Activated T-cell treated with anti-CD3 and anti-CD28 coated beads for 1 hour (primary cell): ENCODE measurements at regions not wholly inside any gene's neighbourhood (a gene's known extent, or its start where the extent isn't known, plus 50 kb on each side); places are given as distances from the start of the nearest gene placed in this dataset.
A peak's percentile ranks its signal among the peaks of the same experiment; 100 is the strongest.

ENCODE experiments used
- DNase-seq: peaks from one replicate; pipeline ENCODE4 v3.0.0-alpha.2; 2020; ENCODE audit warnings: low read depth

GRCh38 chr13:44243198-44243857, 130.3 kb upstream of the SERP2 start:
- no peak for DNase-seq

DNA sequence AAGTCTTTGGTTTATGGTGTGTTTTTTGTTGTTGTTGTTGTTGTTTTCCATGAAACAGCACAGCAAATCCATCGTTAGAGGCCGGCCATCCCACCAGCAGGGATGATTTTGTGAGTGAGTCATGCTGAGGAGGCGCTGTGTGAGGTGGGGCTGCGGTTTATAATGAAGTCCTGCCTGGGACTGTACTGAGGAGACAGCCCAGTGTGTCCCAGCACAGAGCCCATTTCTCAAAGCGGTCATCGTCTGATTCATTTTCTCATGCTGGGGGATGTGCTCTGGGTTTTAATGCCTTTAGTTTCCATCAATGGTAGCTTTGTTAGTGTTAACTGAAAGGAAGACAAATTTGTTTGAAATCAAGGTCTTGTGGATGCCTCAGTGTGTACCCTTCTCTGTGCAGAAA, 129.3 kb upstream of the SERP2 start:
- DNase-seq, result no peak

- no peak for DNase-seq
Observed at GRCh38 chr13:44249431-44249836, 124.2 kb upstream of the SERP2 start.

DNA sequence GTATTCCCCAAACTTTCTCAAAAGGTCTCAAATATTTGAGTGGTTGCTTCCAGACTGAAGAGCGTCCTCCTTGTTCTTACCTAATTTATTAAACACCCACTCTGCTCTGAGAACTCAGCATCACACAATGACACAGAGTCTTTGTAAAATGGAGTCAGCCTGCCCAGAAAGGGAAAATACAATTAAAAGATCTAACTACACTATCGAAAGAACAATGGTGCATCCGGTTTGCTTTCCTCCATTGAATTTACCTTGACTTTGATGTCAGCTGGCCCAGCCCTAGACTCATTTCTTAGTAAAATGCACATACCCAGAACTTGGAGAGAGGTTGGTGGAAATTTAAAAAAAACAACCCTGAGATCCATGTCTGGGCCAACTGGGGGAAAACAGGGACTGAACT, 120.7 kb upstream of the SERP2 start:
- DNase-seq, result no peak

- no peak for DNase-seq
Observed at GRCh38 chr13:44255771-44256364, 117.8 kb upstream of the SERP2 start.

DNA sequence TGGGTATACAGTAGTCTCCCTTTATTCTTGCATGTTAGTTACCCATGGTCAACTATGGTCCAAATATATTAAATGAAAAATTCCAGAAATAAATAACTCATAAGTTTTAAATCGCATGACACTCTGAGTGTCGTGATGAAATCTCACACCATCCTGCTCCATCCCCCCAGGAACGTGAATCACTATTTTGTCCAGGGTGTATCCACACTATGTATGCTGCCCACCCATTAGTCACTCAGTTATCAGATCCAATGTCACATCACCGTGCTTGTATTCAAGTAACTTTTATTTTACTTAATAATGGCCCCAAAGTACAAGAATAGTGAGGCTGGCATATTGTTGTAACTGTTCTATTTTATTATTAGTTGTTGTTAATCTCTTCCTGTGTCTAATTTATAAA, 115.8 kb upstream of the SERP2 start:
- no peak for DNase-seq

DNA sequence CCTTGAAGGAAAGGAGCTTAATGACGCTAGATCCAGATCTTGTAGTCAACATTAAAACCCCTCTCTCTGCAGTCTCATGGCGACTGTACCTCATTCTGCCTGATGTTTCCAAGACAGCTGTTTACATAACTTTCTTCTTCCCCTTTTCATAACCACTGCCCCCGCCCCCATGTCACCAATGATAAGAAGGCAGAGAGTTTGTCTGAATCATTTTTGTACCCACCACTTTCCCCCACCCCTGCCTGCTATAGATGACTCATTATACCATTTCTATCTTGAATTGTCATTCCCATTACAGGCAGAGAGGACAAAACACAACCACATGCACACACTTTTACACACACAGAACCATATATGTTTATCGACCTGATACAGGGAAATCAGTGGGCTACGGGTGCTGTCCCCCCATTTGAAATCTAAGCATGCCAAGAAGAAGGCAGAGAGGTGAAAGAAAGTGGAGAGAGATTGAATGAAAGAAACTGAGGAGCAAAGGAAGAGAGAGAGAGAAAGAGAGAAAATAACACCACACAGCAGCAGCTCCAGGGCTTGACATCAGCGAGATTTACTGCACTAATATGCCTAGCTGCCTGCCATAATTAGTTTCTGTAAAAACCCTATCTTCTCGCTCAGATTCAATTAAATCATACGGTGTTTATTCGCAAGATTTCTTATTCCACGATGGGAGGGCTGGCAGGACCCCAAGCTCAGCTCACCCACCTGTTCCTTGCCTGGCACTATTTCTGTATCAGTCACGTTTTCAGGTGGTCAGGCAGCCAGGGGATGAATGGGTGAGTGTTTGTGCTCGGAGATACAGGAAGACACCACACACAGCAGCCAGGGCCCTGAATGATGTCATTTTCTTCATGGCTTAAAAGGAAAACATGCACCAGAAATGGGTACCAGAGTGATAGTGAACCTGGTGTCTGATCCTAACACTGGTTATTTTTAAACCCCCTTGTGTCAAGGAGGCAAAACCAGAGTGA, 114.3 kb upstream of the SERP2 start:
- DNase-seq, result peak; percentile 60

- no peak for DNase-seq
Observed at GRCh38 chr13:44260336-44260735, 113.3 kb upstream of the SERP2 start.

GRCh38 chr13:44263751-44264620, 109.6 kb upstream of the SERP2 start:
- no peak for DNase-seq

DNA sequence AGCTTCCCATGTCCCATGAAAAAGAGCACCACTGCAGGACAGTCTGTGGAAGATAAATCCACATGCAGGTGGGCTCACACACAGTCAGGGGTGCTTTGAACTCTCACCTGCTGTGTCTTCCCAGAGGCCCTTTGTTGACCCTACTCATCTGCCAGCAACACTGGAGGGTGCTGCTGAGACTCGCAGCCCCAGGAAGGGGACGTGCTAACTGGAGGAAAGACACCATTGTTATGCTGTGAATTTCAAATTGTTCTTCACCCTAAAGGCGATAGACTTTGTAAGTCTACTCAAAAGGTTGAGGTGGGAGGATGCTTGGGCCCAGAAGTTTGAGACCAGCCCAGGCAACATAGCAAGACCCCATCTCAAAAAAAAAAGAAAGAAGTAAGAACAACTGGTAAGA, 107.3 kb upstream of the SERP2 start:
- no peak for DNase-seq

DNA sequence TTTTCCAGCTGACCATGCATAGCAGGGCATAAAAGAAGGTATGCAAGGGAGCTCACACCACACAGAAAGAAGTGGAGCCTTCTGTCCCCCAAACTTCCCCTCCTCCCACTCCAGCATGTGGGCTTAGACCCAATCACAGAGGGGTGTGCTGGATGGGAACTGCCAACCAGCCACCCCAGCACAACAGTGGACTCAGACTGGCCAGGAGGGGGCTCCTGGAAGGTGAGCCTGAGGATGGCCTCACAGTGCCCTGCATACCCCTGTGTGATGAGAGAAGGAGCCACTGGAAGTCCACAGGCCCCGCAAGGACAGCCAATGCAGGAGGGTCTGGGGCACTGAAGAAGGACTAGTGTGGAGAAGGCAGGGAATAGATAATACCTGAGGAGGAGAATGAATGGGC, 106.9 kb upstream of the SERP2 start:
- no peak for DNase-seq

- no peak for DNase-seq
Observed at GRCh38 chr13:44267203-44267602, 106.4 kb upstream of the SERP2 start.

DNA sequence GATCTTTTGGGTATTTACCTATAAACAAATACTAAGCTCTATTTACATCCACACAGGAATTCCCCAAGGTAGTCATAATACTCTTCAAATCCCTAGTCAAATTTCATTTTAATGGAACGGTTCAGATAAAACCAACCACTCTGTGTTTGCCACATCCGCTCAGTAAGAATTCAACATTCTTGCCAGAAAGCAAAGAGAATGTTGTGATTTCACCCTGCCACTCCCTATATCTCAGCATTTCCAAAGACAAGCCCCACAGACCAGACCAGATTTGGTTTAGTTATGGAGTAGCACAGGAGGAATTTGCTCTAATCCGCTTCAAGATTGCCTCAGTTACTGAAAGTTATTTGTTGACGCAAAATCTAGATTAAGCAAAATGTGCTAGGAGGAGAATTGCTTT, 105.6 kb upstream of the SERP2 start:
- DNase-seq, result no peak

GRCh38 chr13:44268980-44269379, 104.6 kb upstream of the SERP2 start:
- DNase-seq, result no peak

- no peak for DNase-seq
Observed at GRCh38 chr13:44270150-44270549, 103.5 kb upstream of the SERP2 start.

- no peak for DNase-seq
Observed at GRCh38 chr13:44271031-44271455, 102.6 kb upstream of the SERP2 start.

DNA sequence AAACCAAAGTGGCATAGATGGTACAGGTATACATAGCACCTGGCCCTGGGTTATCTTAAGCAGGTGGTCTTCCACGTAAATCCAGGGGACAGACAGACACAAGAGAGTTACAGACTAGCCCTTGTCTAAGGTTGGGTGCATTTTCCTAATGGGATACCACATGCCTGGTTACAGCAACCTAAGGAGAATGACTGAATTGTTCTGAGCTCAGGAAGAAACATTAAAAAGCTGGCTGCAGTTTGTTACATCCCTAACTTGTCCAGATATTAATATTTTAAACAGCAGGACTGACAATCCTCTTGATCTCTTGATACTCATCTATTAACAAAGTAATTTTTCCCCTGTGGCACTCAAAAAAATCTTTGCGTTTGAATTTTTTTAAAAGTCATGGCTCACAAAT, 102.2 kb upstream of the SERP2 start:
- DNase-seq, result no peak

GRCh38 chr13:44271915-44272341, 101.7 kb upstream of the SERP2 start:
- DNase-seq, result no peak

DNA sequence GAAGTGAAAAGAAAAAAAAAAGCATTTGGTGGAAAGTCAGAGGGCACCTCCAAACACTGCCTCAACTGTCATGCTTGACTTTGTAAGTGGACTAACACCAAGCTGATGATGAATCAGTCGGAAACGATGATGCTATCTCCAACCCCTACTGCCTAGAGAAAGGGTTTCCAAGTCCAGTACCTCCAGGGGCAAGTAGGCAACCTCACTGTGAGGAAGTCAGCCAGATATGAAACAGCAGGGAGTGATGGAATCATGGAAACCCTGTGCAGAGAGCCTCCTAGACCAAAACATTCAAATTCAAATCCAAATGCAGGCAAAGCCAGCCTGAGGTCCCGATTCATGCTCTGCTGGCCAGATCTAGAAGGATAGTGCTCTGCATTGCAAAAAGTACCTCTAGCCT, 100.9 kb upstream of the SERP2 start:
- no peak for DNase-seq

- DNase-seq, result no peak
Observed at GRCh38 chr13:44273216-44273615, 100.4 kb upstream of the SERP2 start.

- DNase-seq, result peak; percentile 5
Observed at GRCh38 chr13:44273991-44274770, 99.4 kb upstream of the SERP2 start.
